Right lobe of liver (tissue), 4 donors: ENCODE measurements at regions not wholly inside any gene's neighbourhood (a gene's known extent, or its start where the extent isn't known, plus 50 kb on each side); places are given as distances from the start of the nearest gene placed in this dataset.

Source experiments
- CTCF ChIP-seq, 4 donors: fragments of 200-600 bp in 3 of 4; fragments of 450-650 bp in 1 of 4; IDR thresholded peaks; one replicate each; pipeline versions ENCODE4 v1.5.1 to v1.8.0; 2016 to 2022; ENCODE audit warnings: antibody characterized with exemption in 4 of 4, mild to moderate bottlenecking in 2 of 4
- POLR2A ChIP-seq: fragments of 450-650 bp; IDR thresholded peaks from one replicate; pipeline ENCODE4 v1.6.1; 2017; ENCODE audit warnings: antibody characterized with exemption, mild to moderate bottlenecking
- donor health status: DM: no; HTN: no; CAD: no.
- donor health status: DM: no; HTN: no; CAD: no.
- donor health status: DM: no; HTN: yes; CAD: no.

GRCh38 chr14:97618917-97619690 lies 821.9 kb downstream of the VRK1 start:
- TF ChIP-seq CTCF (IDR thresholded peaks at IDR 0.05) (no peak), POLR2A (no peak)
